SKM-1 (cell line): ENCODE measurements at regions not wholly inside any gene's neighbourhood (a gene's known extent, or its start where the extent isn't known, plus 50 kb on each side); places are given as distances from the start of the nearest gene placed in this dataset.
"Not testable (repeated sequence)": the region's sequence is repeated elsewhere in the genome, so short reads cannot be mapped to it uniquely, and the experiment has no call there.

Experiments
- DNase-seq: peaks from one replicate; lab custom pipeline; 2025; ENCODE audit not compliant: unreplicated experiment; lab: John Stamatoyannopoulos, UW

GRCh38 chr2:234409590-234409989 lies 87.3 kb downstream of the ARL4C start:
- DNase-seq, result no peak

- DNase-seq, result no peak
Observed at GRCh38 chr2:234406085-234406484, 90.8 kb downstream of the ARL4C start.

- DNase-seq, result no peak
Observed at GRCh38 chr2:234405462-234405861, 91.4 kb downstream of the ARL4C start.

GRCh38 chr2:234404957-234405356 lies 91.9 kb downstream of the ARL4C start:
- DNase-seq, result no peak

GRCh38 chr2:234403751-234404150 lies 93.1 kb downstream of the ARL4C start:
- no peak for DNase-seq

- no peak for DNase-seq
Observed at GRCh38 chr2:234403074-234403473, 93.8 kb downstream of the ARL4C start.

- no peak for DNase-seq
Observed at GRCh38 chr2:234401426-234401825, 95.5 kb downstream of the ARL4C start.

- DNase-seq, result no peak
Observed at GRCh38 chr2:234399451-234400246, 97.2 kb downstream of the ARL4C start.

GRCh38 chr2:234398531-234398930 lies 98.3 kb downstream of the ARL4C start:
- DNase-seq, result no peak

GRCh38 chr2:234395891-234396420 lies 100.9 kb downstream of the ARL4C start:
- DNase-seq, result no peak

GRCh38 chr2:234394450-234394849 lies 102.4 kb downstream of the ARL4C start:
- DNase-seq, result no peak

- no peak for DNase-seq
Observed at GRCh38 chr2:234393354-234393753, 103.5 kb downstream of the ARL4C start.

GRCh38 chr2:234392041-234392615 lies 104.8 kb downstream of the ARL4C start:
- DNase-seq, result no peak

GRCh38 chr2:234391625-234392024 lies 105.3 kb downstream of the ARL4C start:
- DNase-seq, result no peak

- not testable (repeated sequence) for DNase-seq
Observed at GRCh38 chr2:234389661-234390060, 107.2 kb downstream of the ARL4C start.

- DNase-seq, result no peak
Observed at GRCh38 chr2:234388591-234388990, 108.3 kb downstream of the ARL4C start.

GRCh38 chr2:234386971-234387370 lies 109.9 kb downstream of the ARL4C start:
- no peak for DNase-seq

- DNase-seq, result no peak
Observed at GRCh38 chr2:234382131-234382530, 114.8 kb downstream of the ARL4C start.

- not testable (repeated sequence) for DNase-seq
Observed at GRCh38 chr2:234378958-234379357, 117.9 kb downstream of the ARL4C start.

- no peak for DNase-seq
Observed at GRCh38 chr2:234378440-234378839, 118.4 kb downstream of the ARL4C start.

- no peak for DNase-seq
Observed at GRCh38 chr2:234377761-234378391, 119.0 kb downstream of the ARL4C start.

GRCh38 chr2:234376229-234376628 lies 120.7 kb downstream of the ARL4C start:
- DNase-seq, result no peak
